GM21528 (cell line): ENCODE measurements at regions not wholly inside any gene's neighbourhood (a gene's known extent, or its start where the extent isn't known, plus 50 kb on each side); places are given as distances from the start of the nearest gene placed in this dataset.

Experiments
- ATAC-seq: cut with Tn5 transposase; IDR thresholded peaks from one replicate; pipeline ENCODE4 v1.9.1; 2021; ENCODE audit warnings: mild to moderate bottlenecking, moderate library complexity; ENCODE audit not compliant: unreplicated experiment, low FRiP score

DNA sequence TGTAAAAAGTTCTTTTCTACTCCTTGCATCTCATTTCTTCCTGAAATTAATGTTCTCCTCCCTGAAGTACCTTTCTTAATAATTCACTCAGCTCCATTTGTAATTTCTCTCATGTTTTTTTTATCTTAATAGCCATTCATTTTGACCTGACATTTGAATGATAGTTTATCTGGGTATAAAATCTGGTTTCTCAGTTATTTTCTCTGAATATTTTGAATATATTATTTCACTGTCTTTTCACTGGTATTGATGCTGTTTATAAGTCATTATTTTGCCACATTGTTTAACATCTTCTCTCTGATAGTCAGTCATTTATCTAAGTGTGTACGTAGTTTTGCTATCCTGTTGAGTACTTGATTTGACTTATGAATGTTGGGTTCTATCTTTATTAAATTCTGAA lies 68.8 kb upstream of the ARHGAP18 start:
- no peak for ATAC-seq

DNA sequence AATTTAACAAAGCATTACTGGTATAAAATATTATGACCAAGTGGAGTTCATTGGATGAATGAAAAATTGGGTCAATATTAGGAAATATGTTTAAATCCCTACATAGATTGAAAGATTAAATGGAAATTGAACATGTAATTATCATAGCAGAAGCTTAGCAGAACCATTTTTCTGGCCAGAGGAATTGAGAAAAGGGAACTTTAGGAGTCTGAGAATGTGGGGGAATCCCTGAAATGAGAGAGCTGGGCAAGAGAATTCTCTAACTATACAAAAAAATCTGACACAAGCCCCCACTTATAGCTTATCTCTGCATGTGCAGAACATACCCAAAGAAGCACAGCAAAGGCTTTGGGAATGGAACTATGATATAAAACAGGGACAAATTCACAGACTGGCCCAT lies 67.4 kb upstream of the ARHGAP18 start:
- no peak for ATAC-seq

DNA sequence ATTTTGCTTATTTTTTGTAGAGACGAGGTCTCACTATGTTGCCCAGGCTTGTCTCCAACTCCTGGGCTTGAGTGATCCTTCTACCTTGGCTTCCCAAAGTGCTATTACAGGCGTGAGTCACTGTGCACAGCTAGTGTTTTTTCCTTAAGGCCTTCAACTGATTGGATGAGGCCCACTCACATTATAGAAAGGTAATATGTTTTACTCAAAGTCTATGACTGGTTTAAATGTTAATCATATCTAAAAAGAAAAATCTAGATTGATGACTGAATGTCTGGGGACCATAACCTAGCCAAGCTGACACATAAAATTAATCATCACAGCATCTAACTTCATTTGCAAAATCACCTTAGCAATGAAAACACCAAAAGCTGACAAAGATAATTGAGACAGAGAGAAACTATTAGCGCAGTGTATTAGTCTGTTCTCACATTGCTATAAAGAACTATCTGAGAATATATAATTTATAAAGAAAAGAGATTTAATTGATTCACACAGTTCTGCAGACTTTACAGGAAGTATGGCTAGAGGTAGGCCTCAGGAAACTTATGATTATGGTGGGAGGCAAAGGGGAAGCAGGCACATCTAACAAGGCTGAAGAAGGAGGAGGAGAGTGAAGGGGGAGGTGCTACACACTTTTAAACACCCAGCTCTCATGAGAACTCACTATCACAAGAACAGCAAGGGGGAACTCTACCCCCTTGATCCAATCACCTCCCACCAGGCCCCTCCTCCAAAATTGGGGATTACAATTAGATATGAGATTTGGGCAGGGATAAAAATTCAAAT lies 66.8 kb upstream of the ARHGAP18 start:
- no peak for ATAC-seq

DNA sequence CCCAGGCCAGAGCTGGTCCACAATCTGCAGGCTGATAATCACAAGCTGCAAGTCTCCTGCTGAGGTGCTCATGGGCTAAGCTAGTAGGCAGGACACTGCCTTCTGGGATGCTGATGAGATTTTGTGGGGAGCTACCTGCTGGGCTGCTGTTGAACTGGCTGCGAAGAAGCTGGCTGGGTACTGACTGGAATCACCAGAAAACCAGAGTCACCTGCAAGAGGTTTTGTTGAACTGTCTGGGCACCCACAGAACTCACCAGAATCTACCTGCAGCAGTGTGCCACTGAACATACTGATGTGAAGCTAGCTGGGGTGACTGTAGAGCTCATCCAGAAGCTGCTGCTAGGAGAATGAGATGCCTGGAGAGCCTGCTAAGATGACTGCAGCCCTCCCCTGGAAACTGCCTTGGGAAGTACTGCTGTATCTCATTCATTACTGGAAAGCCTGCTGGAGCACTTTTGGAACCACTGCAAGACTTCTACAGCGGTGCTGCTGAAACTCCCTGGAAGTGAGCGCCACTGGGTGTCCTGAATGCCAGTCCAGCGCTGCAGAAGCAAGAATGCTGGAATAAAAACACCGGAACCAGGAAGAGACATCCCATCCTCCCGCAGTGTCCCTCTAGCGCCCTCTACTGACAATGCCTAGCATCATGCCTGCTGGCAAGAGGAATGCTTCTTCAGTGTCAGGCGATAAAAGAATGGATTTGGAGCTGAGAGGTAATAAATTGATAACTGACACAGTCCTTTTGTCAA lies 64.9 kb upstream of the ARHGAP18 start:
- ATAC-seq: no peak

DNA sequence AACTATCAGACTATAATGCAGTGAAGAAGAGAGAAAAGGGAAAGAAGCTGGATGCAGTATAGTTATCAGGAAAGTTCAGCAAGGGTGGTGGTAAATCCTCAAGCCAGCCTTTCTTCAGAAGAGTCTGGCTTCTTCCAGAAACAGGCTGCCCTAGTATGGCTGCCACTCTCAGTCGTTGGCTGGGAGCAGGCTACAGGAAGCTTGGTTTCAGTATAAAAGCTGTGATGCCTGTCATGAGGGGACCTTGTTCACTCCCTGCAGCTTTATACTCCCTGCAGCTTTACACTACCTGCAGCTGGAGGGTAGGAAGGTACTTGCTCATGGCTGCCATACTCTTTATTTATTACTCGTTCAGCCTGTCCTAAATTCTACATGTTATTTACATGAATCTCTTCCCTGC lies 63.3 kb upstream of the ARHGAP18 start:
- no peak for ATAC-seq

DNA sequence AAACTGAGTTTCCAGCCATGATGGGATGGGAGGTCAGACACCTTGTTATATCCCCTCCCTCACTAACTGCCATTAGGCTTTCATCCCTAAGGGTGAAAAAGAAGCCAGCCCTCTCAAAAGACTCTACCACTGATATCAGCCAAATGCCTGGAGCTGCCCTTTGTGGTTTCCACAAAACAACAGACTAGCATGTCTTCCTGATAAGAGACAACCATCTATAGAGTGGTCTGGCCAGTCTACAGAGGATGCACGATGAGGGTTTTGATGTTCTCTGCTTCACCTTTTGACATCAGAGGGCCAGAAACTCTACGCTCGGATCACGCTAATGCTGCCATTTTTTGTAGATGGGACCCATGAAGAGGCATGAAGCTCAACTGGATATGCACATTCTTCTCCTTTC lies 61.7 kb upstream of the ARHGAP18 start:
- no peak for ATAC-seq

DNA sequence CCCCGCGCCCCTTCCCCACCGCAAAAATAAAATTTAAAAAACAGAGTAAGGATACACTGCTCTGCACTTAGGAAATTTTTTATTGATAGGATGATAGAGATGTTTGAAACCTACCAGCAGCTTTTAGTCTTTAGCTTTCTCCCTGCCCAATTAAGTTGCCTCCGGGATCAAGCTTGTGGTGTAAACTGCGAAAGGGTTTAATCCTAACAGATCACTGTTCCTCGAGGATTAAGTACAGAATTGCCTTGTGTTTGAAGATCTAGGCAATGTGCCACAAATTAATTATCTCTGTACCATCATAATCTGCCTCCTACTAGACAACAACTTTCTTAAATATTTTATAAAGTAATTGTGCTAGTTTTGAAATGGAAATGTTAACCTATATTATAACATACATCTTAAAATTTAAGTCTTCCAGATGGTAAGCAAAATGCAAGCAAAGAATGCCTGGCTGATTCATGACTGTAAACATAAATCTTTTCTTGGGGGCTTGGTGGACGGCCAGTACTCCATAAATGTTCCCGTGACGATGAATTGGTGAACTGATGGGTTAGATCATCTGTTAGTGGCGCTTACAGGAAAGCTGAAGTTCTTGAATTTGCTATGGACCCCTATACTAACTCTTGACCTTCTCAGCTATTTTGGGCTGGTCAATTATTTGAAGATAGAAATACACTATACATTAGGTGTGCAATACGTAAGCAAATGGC lies 58.0 kb upstream of the ARHGAP18 start:
- ATAC-seq: no peak

DNA sequence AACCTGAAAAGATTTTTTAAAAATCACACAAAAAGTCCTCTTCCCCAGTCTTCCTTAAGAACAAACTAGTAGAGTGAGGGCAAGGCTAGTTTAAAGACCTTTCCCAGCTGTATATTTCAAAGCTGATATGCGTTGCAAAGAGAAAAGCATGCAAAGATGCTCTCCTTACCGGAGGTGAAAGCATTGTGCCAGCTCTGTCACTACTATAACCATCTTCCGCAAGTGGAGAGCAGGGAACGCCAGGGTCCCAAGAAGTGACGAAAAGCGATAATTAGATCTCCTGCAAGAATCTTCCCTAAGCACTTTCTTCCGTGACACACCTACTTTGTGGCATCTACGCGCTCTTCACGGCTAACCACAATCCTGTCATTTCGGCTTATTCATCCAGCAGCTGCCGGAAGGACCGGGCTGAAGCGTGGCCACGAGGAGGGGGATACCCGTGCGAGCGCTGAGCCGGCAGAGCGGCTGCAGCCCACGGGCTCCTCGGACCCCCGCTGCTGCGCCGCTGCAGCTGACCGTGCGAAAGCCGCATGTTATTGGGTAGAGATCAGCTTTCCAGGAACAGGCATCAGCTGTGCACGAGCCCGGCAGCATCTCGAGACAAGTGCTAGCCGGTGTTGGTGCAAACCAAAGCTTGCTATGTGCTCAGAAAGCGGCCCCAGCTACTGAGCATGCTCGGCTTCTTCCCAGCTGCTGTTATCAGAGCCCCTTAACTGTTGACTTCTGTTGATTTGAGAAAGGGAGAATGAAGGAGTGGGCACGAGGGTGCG lies 57.2 kb upstream of the ARHGAP18 start:
- peak; percentile 82 for ATAC-seq

DNA sequence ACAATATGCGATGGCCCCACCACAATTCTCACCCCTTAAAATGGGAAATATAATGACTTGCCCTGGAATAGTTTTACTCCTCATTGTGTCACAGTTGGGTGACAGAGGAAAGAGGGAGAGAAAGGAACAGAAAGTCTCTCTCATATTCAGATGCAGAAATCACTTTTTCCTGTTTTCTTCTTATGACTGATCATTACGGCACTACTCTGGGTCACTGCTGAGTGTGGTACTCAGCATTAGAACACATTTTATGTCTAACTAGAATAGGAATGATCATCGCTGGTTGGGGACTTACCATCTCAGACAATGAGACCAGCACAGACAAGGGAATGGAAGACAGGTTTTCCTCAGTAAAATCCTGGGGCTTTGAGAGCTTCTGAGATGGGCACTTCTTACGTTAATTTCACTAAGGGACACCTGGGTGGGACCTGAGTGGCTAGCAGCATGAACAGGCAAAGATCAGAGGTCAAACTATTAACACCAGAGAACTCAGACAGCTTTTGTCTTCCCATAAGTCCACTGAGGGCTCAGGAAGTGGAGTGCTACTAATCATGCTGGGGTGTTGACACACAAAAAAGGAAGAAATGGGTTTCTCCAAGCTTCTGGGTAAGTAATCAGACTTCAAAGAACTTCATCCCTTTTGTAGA lies 54.9 kb upstream of the ARHGAP18 start:
- ATAC-seq: no peak

DNA sequence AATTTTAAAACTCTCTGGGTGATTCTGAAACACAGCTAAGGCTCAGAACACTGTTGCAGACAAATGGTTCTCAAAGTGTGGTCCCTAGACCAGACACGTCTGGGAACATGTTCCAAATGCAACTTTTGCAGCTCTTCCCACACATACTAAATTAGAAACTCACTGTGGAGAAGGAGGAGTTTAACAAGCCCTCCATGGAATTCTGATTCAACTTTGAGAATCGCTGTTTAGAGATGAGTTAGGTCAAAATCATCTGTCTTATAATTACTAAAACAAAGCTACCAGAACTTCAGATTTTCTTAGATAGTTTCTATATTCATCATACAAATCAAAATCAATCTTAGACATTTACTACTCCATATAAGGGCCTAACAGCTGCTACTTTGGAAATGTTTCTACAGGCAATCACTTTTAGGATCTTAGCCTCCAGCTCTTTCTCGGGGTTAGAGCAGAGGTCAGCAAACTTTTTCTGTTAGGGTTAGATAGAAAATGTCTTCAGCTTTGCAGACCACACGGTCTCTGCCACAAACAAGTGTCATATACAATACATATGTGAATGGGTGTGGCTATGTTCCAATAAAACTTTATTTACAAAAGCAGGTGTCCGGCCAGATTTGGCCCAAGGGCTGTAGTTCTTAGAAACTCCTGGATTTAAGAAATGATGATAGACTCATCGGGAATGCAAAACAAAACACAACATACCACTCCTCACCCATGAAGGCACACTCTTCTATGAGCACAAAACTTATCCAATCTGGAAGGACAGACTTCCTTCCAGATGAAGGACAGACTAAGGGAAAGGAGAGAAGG lies 50.0 kb upstream of the ARHGAP18 start:
- ATAC-seq: no peak
